ENCODE measurements at regions not wholly inside any gene's neighbourhood (a gene's known extent, or its start where the extent isn't known, plus 50 kb on each side); places are given as distances from the start of the nearest gene placed in this dataset.

- no peak overlapping the region for H4K91ac ChIP-seq (ENCODE audit: insufficient read length, low read depth, low read length)
- H3K27me3 Mint-ChIP-seq (ENCODE audit: low read depth), result peaks cover 99% of the 10 kb centered on the region
- H2BK5ac ChIP-seq (ENCODE audit: insufficient read length, low read length), result no peak overlapping the region
- H2BK12ac ChIP-seq (ENCODE audit: insufficient read length, low read depth, low read length), result no peak overlapping the region
- H3K27ac Mint-ChIP-seq, result no peak overlapping the region
- no peak overlapping the region for H2BK120ac ChIP-seq (ENCODE audit: low read depth, low read length, poor library complexity, severe bottlenecking)
- H3K14ac ChIP-seq (ENCODE audit: insufficient read depth, low read length), result no peak overlapping the region; the same call in 1 of the 2 replicates
- no peaks in the 10 kb centered on the region for H3K4me1 ChIP-seq (ENCODE audit: insufficient read depth, low read length)
- no peak overlapping the region for H3K56ac ChIP-seq (ENCODE audit: insufficient read length, low read depth, low read length)
- no peak overlapping the region for H2AFZ ChIP-seq (ENCODE audit: low read length)
- no peaks in the 10 kb centered on the region for H3K79me2 ChIP-seq (ENCODE audit: insufficient read depth, low read length)
- no peak for DNase-seq
- H2BK20ac ChIP-seq (ENCODE audit: low read depth, low read length, poor library complexity, severe bottlenecking), result no peak overlapping the region
- H3K9ac ChIP-seq (ENCODE audit: extremely low read depth, insufficient read length, low read length), result no peak overlapping the region
- H3T11ph ChIP-seq (ENCODE audit: low read length), result no peak overlapping the region
- no CpG with 5 or more reads among the region's 7 CpGs for WGBS (ENCODE audit: extremely low coverage, insufficient read length, low lambda C conversion rate)
- peaks cover 2 to 3% of the 10 kb centered on the region in 2 experiments; a peak in 4 of 5 replicates for H3K9me3 Mint-ChIP-seq
- no peaks in the 10 kb centered on the region for H3K9me3 ChIP-seq (ENCODE audit: control insufficient read depth, low read depth, low read length)
- no peak for TF ChIP-seq CTCF (conservative IDR thresholded peaks at IDR 0.05)
- H4K8ac ChIP-seq (replicated peaks; ENCODE audit: insufficient read length, low read depth, low read length), result no peak overlapping the region
- no peak overlapping the region for H3K23ac ChIP-seq (ENCODE audit: insufficient read length, low read depth, low read length)
- no peak overlapping the region for H3K18ac ChIP-seq (ENCODE audit: insufficient read length, low read depth, low read length)
- no peaks in the 10 kb centered on the region for H3K79me1 ChIP-seq (ENCODE audit: insufficient read depth, low read depth, low read length, poor library complexity, severe bottlenecking)
- no peak overlapping the region for H2BK15ac ChIP-seq (ENCODE audit: low read depth, low read length)
- no peak overlapping the region for H3K4ac ChIP-seq (ENCODE audit: low read depth, low read length)
- H3K4me2 ChIP-seq (ENCODE audit: insufficient read depth, insufficient read length, low read length), result no peak overlapping the region
- H3K23me2 ChIP-seq (ENCODE audit: insufficient read length, low read depth, low read length, poor library complexity, severe bottlenecking), result no peaks in the 10 kb centered on the region
- no peak overlapping the region for H3K4me3 Mint-ChIP-seq
- no peak overlapping the region for H2AK5ac ChIP-seq (ENCODE audit: insufficient read length, low read length)
- no peaks in the 10 kb centered on the region for H3K27me3 ChIP-seq (ENCODE audit: insufficient read depth, low read length)
- H3K36me3 Mint-ChIP-seq (ENCODE audit: insufficient read depth in 1 of 3, low read depth in 3 of 3), result no peaks in the 10 kb centered on the region
- no peak overlapping the region for H4K5ac ChIP-seq (ENCODE audit: insufficient read length, low read depth, low read length)
- no peaks in the 10 kb centered on the region for H4K20me1 ChIP-seq (ENCODE audit: control insufficient read depth, insufficient read depth, insufficient read length)
- H3K4me1 Mint-ChIP-seq, result no peaks in the 10 kb centered on the region; a peak in 1 of 4 replicates
- no peak overlapping the region for H3K27ac ChIP-seq (ENCODE audit: insufficient read length, low read depth, low read length)
These were observed 106.2 kb downstream of the INHBB start for GRCh38 chr2:120452131-120452530.

All from H9 (cell line).